SIG-M5 treated with dmso at 0.1 percent for 504 hours (cell line): ENCODE measurements at regions not wholly inside any gene's neighbourhood (a gene's known extent, or its start where the extent isn't known, plus 50 kb on each side); places are given as distances from the start of the nearest gene placed in this dataset.

Experiments used
- DNase-seq: peaks from one replicate; lab custom pipeline; 2025; ENCODE audit not compliant: unreplicated experiment; lab: John Stamatoyannopoulos, UW

- no peak for DNase-seq
These were observed 439.6 kb downstream of the CDH8 start for GRCh38 chr16:61596655-61597054.

- no peak for DNase-seq
These were observed 440.6 kb downstream of the CDH8 start for GRCh38 chr16:61595605-61596004.

DNA sequence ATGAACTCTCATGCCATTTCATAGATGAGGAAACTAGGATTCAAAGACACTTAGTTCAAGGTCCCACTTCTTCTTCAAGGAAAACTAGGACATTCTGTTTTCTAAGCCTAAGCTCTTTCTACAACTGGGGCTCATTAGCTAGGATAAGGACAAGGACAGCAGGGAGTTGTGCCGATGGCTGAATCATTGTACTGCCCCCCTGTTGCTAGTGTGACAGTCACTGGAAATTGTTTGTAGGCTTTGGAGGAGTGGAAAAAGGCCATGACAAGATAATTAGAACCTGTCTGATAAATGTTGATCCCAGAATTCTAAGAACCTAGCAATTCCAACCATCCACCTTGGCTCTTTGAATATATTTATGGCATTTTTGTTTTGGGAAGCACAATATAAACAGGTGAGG is 445.7 kb downstream of the CDH8 start:
- no peak for DNase-seq

DNA sequence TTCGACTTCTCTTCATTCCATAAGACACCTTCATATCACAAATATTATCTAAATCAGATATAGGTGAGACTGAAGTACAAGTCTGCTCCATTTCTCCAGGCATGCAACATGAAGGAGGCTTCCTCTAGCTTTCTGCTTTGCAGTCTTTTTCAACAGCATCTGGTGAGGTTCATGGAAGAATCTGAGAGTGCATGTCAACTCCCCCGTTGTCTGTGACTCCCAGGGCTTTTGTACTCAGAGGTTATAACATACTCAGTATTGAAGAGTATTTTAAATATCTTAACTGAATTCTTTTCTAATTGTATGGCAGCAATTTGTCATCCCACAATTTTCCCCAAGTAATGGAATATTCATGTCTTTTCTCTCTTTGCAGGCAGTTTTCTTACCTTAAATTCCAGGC is 448.7 kb downstream of the CDH8 start:
- DNase-seq, result no peak

DNA sequence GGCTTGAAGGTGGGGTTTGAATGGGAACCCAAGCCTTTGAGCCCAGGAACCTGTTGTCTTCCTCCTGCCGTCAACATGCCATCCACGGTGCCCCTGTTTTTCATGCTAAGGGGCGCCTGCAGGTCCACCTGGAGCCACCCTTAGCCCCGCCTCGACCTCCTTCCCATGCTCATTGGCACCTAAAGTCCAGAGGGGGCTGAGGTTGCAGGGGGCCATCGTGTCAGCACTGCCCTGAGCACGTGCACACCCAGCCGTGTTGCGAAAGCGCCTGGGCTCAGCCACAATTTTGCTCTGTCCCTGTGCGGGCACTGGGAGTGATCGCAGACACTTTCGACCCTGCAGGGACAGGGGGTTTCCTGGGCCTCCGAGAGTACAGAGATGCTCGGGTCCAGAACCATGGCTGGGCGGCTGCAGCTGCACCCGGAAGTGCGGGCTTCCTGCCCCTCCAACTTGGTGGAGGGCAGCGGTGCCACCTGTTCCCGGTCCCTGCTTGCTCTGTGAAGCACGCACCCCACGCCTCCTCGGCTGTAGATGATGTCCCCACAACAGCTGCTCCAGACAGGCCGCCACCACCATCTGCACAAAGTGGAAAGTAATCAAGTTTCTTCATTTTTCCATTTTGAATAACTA is 454.7 kb downstream of the CDH8 start:
- DNase-seq, result no peak

DNA sequence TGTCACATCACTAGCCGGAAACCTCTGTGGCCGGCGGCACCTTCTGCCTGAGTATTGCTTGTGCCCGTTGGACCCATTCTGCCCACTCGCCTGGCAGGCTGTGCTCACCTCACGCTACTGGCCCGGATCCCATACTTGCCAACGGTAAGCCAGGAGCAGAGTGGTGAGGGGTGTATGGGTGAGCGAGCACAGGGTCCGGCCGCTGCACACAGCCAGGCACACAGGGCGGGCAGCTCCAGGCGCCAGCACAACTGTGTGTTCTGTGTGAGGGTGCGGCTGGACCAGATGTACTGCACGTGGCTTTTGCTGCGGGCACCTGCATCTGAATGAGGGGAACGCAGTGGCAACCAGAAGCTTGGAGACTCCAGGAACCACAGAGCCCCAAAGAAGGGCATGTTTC is 455.7 kb downstream of the CDH8 start:
- DNase-seq, result no peak

- no peak for DNase-seq
These were observed 457.0 kb downstream of the CDH8 start for GRCh38 chr16:61579195-61579594.

- no peak for DNase-seq
These were observed 459.8 kb downstream of the CDH8 start for GRCh38 chr16:61576476-61576875.

DNA sequence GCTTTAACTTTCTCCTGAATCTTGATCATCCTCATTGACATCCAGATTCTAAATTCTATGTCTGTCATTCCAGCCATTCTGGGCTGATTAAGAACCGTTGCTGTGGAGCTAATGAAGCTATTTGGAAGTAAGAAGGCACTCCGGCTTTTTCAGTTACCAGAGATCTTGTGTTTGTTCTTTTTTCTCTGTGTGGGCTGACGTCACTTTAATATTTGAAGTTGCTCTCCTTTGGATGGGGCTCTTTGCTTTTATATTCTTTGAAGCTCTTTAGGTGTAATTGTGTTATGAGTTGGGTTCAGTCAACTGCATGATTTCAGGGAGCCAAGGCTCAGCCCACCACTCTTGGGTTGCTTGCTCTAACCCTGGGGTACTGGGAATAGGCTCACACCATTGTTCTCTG is 460.6 kb downstream of the CDH8 start:
- no peak for DNase-seq

DNA sequence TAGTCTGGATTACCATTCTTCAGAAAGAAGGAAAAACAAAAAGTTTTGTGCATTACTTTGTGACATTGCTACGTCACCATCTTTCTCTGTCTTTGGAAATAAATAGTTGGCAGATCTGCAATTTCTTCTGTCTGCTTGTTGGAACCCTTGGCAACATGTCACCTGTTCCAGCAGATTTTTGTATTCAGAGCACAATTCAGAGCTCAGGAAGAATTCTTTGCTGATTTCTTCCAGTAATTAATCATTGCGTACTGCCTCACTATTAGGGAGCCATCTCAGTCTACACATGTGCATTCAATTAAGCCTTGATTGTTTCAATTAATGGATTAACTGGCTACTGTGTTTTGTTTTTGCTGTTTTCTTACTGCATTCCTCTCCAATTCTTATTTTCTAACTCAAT is 467.2 kb downstream of the CDH8 start:
- DNase-seq, result no peak

GRCh38 chr16:61564716-61565115 is 471.5 kb downstream of the CDH8 start:
- DNase-seq, result no peak

- DNase-seq, result no peak
These were observed 480.4 kb downstream of the CDH8 start for GRCh38 chr16:61555718-61556441.

DNA sequence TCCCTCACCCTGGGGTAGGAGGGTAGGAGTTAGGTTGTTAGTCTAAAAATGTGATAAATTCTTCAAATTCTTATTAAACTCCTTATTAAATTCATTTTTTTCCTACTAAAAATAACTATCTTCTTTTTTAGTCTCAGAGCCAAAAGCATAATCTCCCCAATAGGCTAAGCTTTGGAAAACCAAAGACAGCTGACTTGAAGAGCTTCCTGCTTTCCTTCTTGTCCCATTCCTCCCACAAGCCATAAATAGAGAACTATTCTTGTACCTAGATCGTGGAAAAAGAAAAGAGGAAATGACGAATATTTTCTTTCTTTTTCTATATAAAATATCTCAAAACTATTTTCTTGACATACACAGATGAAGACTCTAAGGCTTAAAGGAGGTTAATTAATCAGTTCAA is 486.9 kb downstream of the CDH8 start:
- DNase-seq, result no peak

DNA sequence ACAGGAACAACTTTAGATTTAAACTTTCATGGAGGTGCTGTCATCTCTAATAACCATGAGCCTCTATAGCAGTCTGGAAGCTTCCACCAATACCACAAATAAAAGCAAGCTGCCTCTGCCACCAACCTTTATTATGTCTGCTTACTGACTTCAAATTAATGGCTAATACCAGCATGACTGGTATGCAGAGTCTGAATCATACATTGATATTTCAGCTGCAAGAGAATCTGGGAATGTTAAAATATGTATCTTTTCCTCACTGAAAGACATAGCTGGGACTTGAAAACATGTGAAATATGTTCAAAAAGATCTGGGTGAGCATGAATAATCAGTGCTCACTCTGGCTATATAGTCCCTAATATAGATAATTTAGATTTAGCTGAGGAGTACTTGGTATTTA is 488.6 kb downstream of the CDH8 start:
- no peak for DNase-seq

- DNase-seq, result no peak
These were observed 492.1 kb downstream of the CDH8 start for GRCh38 chr16:61544165-61544564.

DNA sequence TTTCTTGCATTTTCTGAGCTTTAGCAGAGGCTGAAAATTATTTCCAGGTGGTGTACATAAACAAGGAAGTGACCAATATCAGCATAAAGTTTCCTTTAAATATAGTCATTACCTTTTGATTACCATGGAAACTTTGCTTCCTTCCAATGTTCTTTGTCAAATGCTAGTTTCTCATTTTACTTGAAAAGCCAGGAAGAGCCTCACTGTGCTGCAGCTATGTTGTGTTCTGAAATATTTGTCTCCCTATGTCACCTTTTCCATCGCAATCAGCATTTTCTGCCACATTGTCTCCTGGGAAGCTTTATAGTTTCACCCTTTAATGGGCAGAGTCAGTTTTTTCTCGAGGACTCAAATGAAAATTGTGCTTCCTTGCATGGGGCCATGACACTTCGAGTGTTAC is 496.0 kb downstream of the CDH8 start:
- no peak for DNase-seq

GRCh38 chr16:61530697-61531096 is 505.5 kb downstream of the CDH8 start:
- no peak for DNase-seq

GRCh38 chr16:61500851-61501250 is 535.4 kb downstream of the CDH8 start:
- no peak for DNase-seq

DNA sequence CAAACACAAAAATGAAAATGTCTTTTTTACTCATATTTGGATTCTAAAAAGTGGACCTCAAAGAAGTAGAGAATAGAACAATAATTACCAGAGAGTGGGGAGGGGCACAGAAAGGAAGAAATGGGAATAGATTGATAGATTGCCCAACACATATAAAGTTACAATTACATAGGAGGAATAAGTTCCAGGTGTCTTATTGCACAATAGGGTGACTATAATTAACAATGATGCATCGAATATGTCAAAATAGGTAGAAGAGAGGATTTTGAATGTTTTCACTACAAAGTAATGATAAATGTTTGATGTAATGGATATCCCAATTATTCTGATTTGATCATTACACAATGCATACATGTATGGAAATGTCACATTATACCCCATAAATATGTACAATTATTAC is 556.0 kb downstream of the CDH8 start:
- no peak for DNase-seq

- DNase-seq, result no peak
These were observed 564.5 kb downstream of the CDH8 start for GRCh38 chr16:61471737-61472136.

DNA sequence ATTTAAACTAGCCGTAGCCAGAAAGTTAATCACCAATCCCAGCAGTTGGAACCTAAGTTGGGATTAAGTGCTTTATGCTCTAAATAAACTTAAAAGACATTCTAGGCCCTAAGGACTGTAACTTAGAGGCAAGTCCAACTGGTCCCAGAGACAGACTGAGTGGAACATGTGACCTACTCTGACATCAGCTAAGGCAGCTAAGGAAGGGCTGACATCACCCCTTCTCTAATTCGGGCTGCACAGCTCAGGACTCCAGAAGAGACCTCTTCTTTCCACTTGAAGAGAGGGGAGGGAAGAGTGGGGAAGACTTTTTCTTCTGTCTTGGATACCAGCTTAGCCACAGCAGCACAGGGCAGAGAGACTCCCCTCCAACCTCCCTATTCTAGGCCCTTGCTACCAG is 565.2 kb downstream of the CDH8 start:
- no peak for DNase-seq

- no peak for DNase-seq
These were observed 571.0 kb downstream of the CDH8 start for GRCh38 chr16:61465285-61465684.

GRCh38 chr16:61460020-61460419 is 576.2 kb downstream of the CDH8 start:
- no peak for DNase-seq
